B cell (primary cell): ENCODE measurements at regions not wholly inside any gene's neighbourhood (a gene's known extent, or its start where the extent isn't known, plus 50 kb on each side); places are given as distances from the start of the nearest gene placed in this dataset.

Source experiments
- CTCF ChIP-seq: fragments of 200-600 bp; IDR thresholded peaks from one replicate; pipeline ENCODE4 v1.8.0; 2022; ENCODE audit warnings: antibody characterized with exemption, mild to moderate bottlenecking
- EZH2 ChIP-seq: IDR thresholded peaks from 2 replicates; pipeline ENCODE4 v1.6.1; 2012; ENCODE audit warnings: borderline replicate concordance, low read depth, mild to moderate bottlenecking, moderate library complexity, low read length; ENCODE audit not compliant: insufficient read depth, poor library complexity, severe bottlenecking

GRCh38 chr7:97342512-97342911 lies 225.0 kb downstream of the SDHAF3 start:
- TF ChIP-seq CTCF (no peak), EZH2 (no peak)
